Right lobe of liver (tissue), 6 donors: ENCODE measurements at regions not wholly inside any gene's neighbourhood (a gene's known extent, or its start where the extent isn't known, plus 50 kb on each side); places are given as distances from the start of the nearest gene placed in this dataset.

Source experiments
- ATAC-seq, 4 donors: fragments of 200-7000 bp; cut with Tn5 transposase; one replicate each; pipeline ENCODE4 v1.9.1; 2020; ENCODE audit warnings: mild to moderate bottlenecking in 4 of 4, moderate library complexity in 4 of 4
- DNase-seq, 3 donors: peaks; one replicate each; pipeline ENCODE4 v3.0.0-alpha.2; 2020
- H3K27ac ChIP-seq, 3 donors: fragments of 200-600 bp; one replicate each; pipeline ENCODE4 v1.8.0; 2022
- H3K27me3 ChIP-seq, 2 donors: fragments of 200-600 bp; one replicate each; pipeline ENCODE4 v1.8.0; 2022
- H3K36me3 ChIP-seq, 4 donors: fragments of 200-600 bp; sonication (generic) in 1 of 4; one replicate each; pipeline versions ENCODE4 v1.5.1 to v1.8.0; 2017 to 2022; ENCODE audit warnings: control low read depth in 1 of 4
- H3K4me1 ChIP-seq, 4 donors: fragments of 200-600 bp; sonication (generic) in 1 of 4; one replicate each; pipeline versions ENCODE4 v1.5.1 to v1.8.0; 2017 to 2022; ENCODE audit warnings: control low read depth in 1 of 4
- H3K4me3 ChIP-seq, 3 donors: fragments of 200-600 bp; one replicate each; pipeline ENCODE4 v1.8.0; 2022
- H3K9me3 ChIP-seq, 4 donors: fragments of 200-600 bp; sonication (generic) in 1 of 4; one replicate each; pipeline versions ENCODE4 v1.5.1 to v1.8.0; 2017 to 2022; ENCODE audit warnings: control low read depth in 1 of 4
- CTCF ChIP-seq, 4 donors: fragments of 200-600 bp in 3 of 4; fragments of 450-650 bp in 1 of 4; IDR thresholded peaks; one replicate each; pipeline versions ENCODE4 v1.5.1 to v1.8.0; 2016 to 2022; ENCODE audit warnings: antibody characterized with exemption in 4 of 4, mild to moderate bottlenecking in 2 of 4
- POLR2A ChIP-seq: fragments of 450-650 bp; IDR thresholded peaks from one replicate; pipeline ENCODE4 v1.6.1; 2017; ENCODE audit warnings: antibody characterized with exemption, mild to moderate bottlenecking
- WGBS: methylation state at CpG from one replicate; pipeline ENCODE4 v1.1.6; 2018; ENCODE audit warnings: low coverage, low lambda C conversion rate; ENCODE audit not compliant: insufficient coverage; ENCODE audit errors: missing lambda C conversion rate; 5-methylcytosine and 5-hydroxymethylcytosine counted together
- intact Hi-C, 2 donors: fragments of 100-400 bp; cut with DNase I; formaldehyde crosslinking; loops; one replicate each; pipeline versions ENCODE4 v1.11.2 to v1.14.1; 2022
- donor health status: DM: no; HTN: yes; CAD: no.
- donor health status: DM: no; HTN: no; CAD: no.
- donor health status: DM: no; HTN: no; CAD: no.
- donor health status: DM: no; HTN: yes; CAD: no.
- donor health status: DM: no; HTN: yes; CAD: no.

GRCh38 chr12:102659200-102659911 is 179.0 kb upstream of the IGF1 start:
- TF ChIP-seq POLR2A: no peak
- TF ChIP-seq CTCF (IDR thresholded peaks at IDR 0.05): peak; percentile 38 to 59 (median 52)
- DNase-seq: no peak
- WGBS: 52% methylated on average over 4 of the region's 4 CpGs
- H3K9me3 ChIP-seq: no peaks in the 10 kb centered on the region
- H3K27me3 ChIP-seq: no peaks in the 10 kb centered on the region
- H3K27ac ChIP-seq: no peak overlapping the region
- H3K36me3 ChIP-seq: no peaks in the 10 kb centered on the region
- ATAC-seq: peak; percentile 69 to 89 (median 78)
- no peak overlapping the region for H3K4me3 ChIP-seq
- intact Hi-C loops: no loop called here
- no peaks in the 10 kb centered on the region for H3K4me1 ChIP-seq

GRCh38 chr12:102653406-102653805 is 173.0 kb upstream of the IGF1 start:
- H3K9me3 ChIP-seq: no peaks in the 10 kb centered on the region
- no peak for TF ChIP-seq CTCF (IDR thresholded peaks at IDR 0.05)
- H3K36me3 ChIP-seq: no peaks in the 10 kb centered on the region
- no peaks in the 10 kb centered on the region for H3K27me3 ChIP-seq
- peak in 1 of 4 donors; percentile 73 for ATAC-seq
- no peak overlapping the region for H3K4me3 ChIP-seq
- H3K4me1 ChIP-seq: no peaks in the 10 kb centered on the region
- WGBS: 65% methylated on average over 2 of the region's 2 CpGs
- DNase-seq: no peak
- no peak overlapping the region for H3K27ac ChIP-seq
- intact Hi-C loops: no loop called here

- Histone ChIP-seq H3K27ac (no peak overlapping the region), H3K4me1 (no peaks in the 10 kb centered on the region), H3K27me3 (no peaks in the 10 kb centered on the region), H3K9me3 (no peaks in the 10 kb centered on the region), H3K4me3 (no peak overlapping the region), H3K36me3 (no peaks in the 10 kb centered on the region)
- 44% methylated on average over 4 of the region's 4 CpGs for WGBS
- DNase-seq: no peak
- intact Hi-C loops: no loop called here
- no peak for TF ChIP-seq CTCF (IDR thresholded peaks at IDR 0.05)
- ATAC-seq: peak in 3 of 4 donors; percentile 36 to 96 (median 48)
Observed at GRCh38 chr12:102652645-102653313, 172.4 kb upstream of the IGF1 start.

GRCh38 chr12:102645968-102646367 is 165.6 kb upstream of the IGF1 start:
- Histone ChIP-seq H3K27ac (no peak overlapping the region), H3K4me1 (peaks cover 0 to 15% (median 6%) of the 10 kb centered on the region in 4 donors), H3K9me3 (no peaks in the 10 kb centered on the region), H3K4me3 (no peak overlapping the region), H3K36me3 (no peaks in the 10 kb centered on the region), H3K27me3 (no peaks in the 10 kb centered on the region)
- intact Hi-C loops: no loop called here
- TF ChIP-seq POLR2A (no peak), CTCF (IDR thresholded peaks at IDR 0.05) (no peak)
- ATAC-seq (no peak), DNase-seq (no peak)
- WGBS: 93% methylated on average over 1 of the region's 1 CpG
